HG03066 (cell line): ENCODE measurements at regions not wholly inside any gene's neighbourhood (a gene's known extent, or its start where the extent isn't known, plus 50 kb on each side); places are given as distances from the start of the nearest gene placed in this dataset.
A peak's percentile ranks its signal among the peaks of the same experiment; 100 is the strongest.
"Not testable (repeated sequence)": the region's sequence is repeated elsewhere in the genome, so short reads cannot be mapped to it uniquely, and the experiment has no call there.

Source experiments
- ATAC-seq: cut with Tn5 transposase; IDR thresholded peaks from one replicate; pipeline ENCODE4 v1.9.1; 2021; ENCODE audit warnings: low read depth; ENCODE audit not compliant: unreplicated experiment

- no peak for ATAC-seq
These were observed 138.6 kb upstream of the AFDN start for GRCh38 chr6:167688123-167688522.

GRCh38 chr6:167689278-167689677 lies 137.4 kb upstream of the AFDN start:
- no peak for ATAC-seq

GRCh38 chr6:167689751-167690150 lies 137.0 kb upstream of the AFDN start:
- ATAC-seq: no peak

GRCh38 chr6:167690167-167690922 lies 136.4 kb upstream of the AFDN start:
- ATAC-seq: not testable (repeated sequence)

GRCh38 chr6:167690931-167691330 lies 135.8 kb upstream of the AFDN start:
- ATAC-seq: no peak

GRCh38 chr6:167691533-167692312 lies 135.0 kb upstream of the AFDN start:
- no peak for ATAC-seq

- not testable (repeated sequence) for ATAC-seq
These were observed 133.2 kb upstream of the AFDN start for GRCh38 chr6:167693478-167693877.

- no peak for ATAC-seq
These were observed 130.9 kb upstream of the AFDN start for GRCh38 chr6:167695831-167696230.

- ATAC-seq: no peak
These were observed 130.4 kb upstream of the AFDN start for GRCh38 chr6:167696296-167696695.

GRCh38 chr6:167697316-167697715 lies 129.4 kb upstream of the AFDN start:
- ATAC-seq: no peak

GRCh38 chr6:167698540-167698939 lies 128.2 kb upstream of the AFDN start:
- no peak for ATAC-seq

GRCh38 chr6:167699141-167699931 lies 127.4 kb upstream of the AFDN start:
- peak; percentile 87 for ATAC-seq

GRCh38 chr6:167700199-167700598 lies 126.5 kb upstream of the AFDN start:
- no peak for ATAC-seq

- no peak for ATAC-seq
These were observed 125.7 kb upstream of the AFDN start for GRCh38 chr6:167701010-167701409.

GRCh38 chr6:167702241-167702827 lies 124.4 kb upstream of the AFDN start:
- ATAC-seq: no peak

GRCh38 chr6:167703347-167703746 lies 123.4 kb upstream of the AFDN start:
- no peak for ATAC-seq

- ATAC-seq: no peak
These were observed 122.9 kb upstream of the AFDN start for GRCh38 chr6:167703781-167704180.

- ATAC-seq: no peak
These were observed 122.3 kb upstream of the AFDN start for GRCh38 chr6:167704396-167704901.

GRCh38 chr6:167705211-167705750 lies 121.4 kb upstream of the AFDN start:
- no peak for ATAC-seq
